ENCODE measurements at regions not wholly inside any gene's neighbourhood (a gene's known extent, or its start where the extent isn't known, plus 50 kb on each side); places are given as distances from the start of the nearest gene placed in this dataset.

- no peak for TF ChIP-seq CTCF (IDR thresholded peaks at IDR 0.05)
- DNase-seq (ENCODE audit: low spot score) (no peak), ATAC-seq (ENCODE audit: insufficient number of reproducible peaks, low FRiP score, low read depth) (no peak)
- no peaks in the 10 kb centered on the region for H3K4me1 ChIP-seq (ENCODE audit: control insufficient read depth in 1 of 2, low read depth in 2 of 2)
- H3K9me3 ChIP-seq, result no peaks in the 10 kb centered on the region
- H3K27me3 ChIP-seq (replicated peaks; ENCODE audit: insufficient read depth), result no peaks in the 10 kb centered on the region
- no peak overlapping the region for H3K4me3 ChIP-seq
- H3K27ac ChIP-seq, result no peak overlapping the region
- H3K36me3 ChIP-seq, result no peaks in the 10 kb centered on the region
Measured at GRCh38 chr3:23068016-23068728, 135.0 kb upstream of the UBE2E2 start.

GRCh38 chr3:23071296-23071695, 131.8 kb upstream of the UBE2E2 start:
- DNase-seq (ENCODE audit: low spot score), result no peak
- ATAC-seq (ENCODE audit: insufficient number of reproducible peaks, low FRiP score, low read depth), result no peak
- peaks cover 8 to 20% of the 10 kb centered on the region in 2 donors for H3K4me1 ChIP-seq (ENCODE audit: control insufficient read depth in 1 of 2, low read depth in 2 of 2)
- H3K4me3 ChIP-seq, result no peak overlapping the region
- H3K36me3 ChIP-seq, result no peaks in the 10 kb centered on the region
- no peak overlapping the region for H3K27ac ChIP-seq
- no peak for TF ChIP-seq CTCF (IDR thresholded peaks at IDR 0.05)
- no peaks in the 10 kb centered on the region for H3K27me3 ChIP-seq (replicated peaks; ENCODE audit: insufficient read depth)
- no peaks in the 10 kb centered on the region for H3K9me3 ChIP-seq

- no peak overlapping the region for H3K4me3 ChIP-seq
- no peak overlapping the region for H3K27ac ChIP-seq
- no peak for DNase-seq (ENCODE audit: low spot score)
- ATAC-seq (ENCODE audit: insufficient number of reproducible peaks, low FRiP score, low read depth), result no peak
- TF ChIP-seq CTCF (IDR thresholded peaks at IDR 0.05), result no peak
- no peaks in the 10 kb centered on the region for H3K9me3 ChIP-seq
- no peaks in the 10 kb centered on the region for H3K27me3 ChIP-seq (replicated peaks; ENCODE audit: insufficient read depth)
- no peaks in the 10 kb centered on the region for H3K36me3 ChIP-seq
- H3K4me1 ChIP-seq (ENCODE audit: control insufficient read depth in 1 of 2, low read depth in 2 of 2), result peaks cover 8 to 24% of the 10 kb centered on the region in 2 donors
Measured at GRCh38 chr3:23071758-23072157, 131.4 kb upstream of the UBE2E2 start.

- H3K4me1 ChIP-seq (ENCODE audit: control insufficient read depth in 1 of 2, low read depth in 2 of 2), result peaks cover 8 to 24% of the 10 kb centered on the region in 2 donors
- no peaks in the 10 kb centered on the region for H3K9me3 ChIP-seq
- H3K27me3 ChIP-seq (replicated peaks; ENCODE audit: insufficient read depth), result no peaks in the 10 kb centered on the region
- H3K4me3 ChIP-seq, result no peak overlapping the region
- no peaks in the 10 kb centered on the region for H3K36me3 ChIP-seq
- TF ChIP-seq CTCF (IDR thresholded peaks at IDR 0.05), result no peak
- ATAC-seq (ENCODE audit: insufficient number of reproducible peaks, low FRiP score, low read depth) (no peak), DNase-seq (ENCODE audit: low spot score) (no peak)
- H3K27ac ChIP-seq, result no peak overlapping the region
Measured at GRCh38 chr3:23072693-23073092, 130.4 kb upstream of the UBE2E2 start.

- no peak for ATAC-seq (ENCODE audit: insufficient number of reproducible peaks, low FRiP score, low read depth)
- Histone ChIP-seq H3K4me1 (ENCODE audit: control insufficient read depth in 1 of 2, low read depth in 2 of 2) (peaks cover 8 to 24% of the 10 kb centered on the region in 2 donors), H3K27me3 (replicated peaks; ENCODE audit: insufficient read depth) (no peaks in the 10 kb centered on the region), H3K9me3 (no peaks in the 10 kb centered on the region), H3K27ac (no peak overlapping the region), H3K36me3 (no peaks in the 10 kb centered on the region), H3K4me3 (no peak overlapping the region)
- no peak for DNase-seq (ENCODE audit: low spot score)
- no peak for TF ChIP-seq CTCF (IDR thresholded peaks at IDR 0.05)
Measured at GRCh38 chr3:23073724-23074305, 129.3 kb upstream of the UBE2E2 start.

All from thoracic aorta (tissue), 2 donors.